Progenitor cell of endocrine pancreas (in vitro differentiated cells): ENCODE measurements at regions not wholly inside any gene's neighbourhood (a gene's known extent, or its start where the extent isn't known, plus 50 kb on each side); places are given as distances from the start of the nearest gene placed in this dataset.

ENCODE experiments used
- DNase-seq: peaks from one replicate; pipeline ENCODE4 v3.0.0; 2021; ENCODE audit warnings: low spot score; ENCODE audit not compliant: unreplicated experiment
- H3K27ac Mint-ChIP-seq: 2 replicates; pipeline ENCODE4 v1.8.0; 2021; ENCODE audit warnings: mild to moderate bottlenecking, moderate library complexity, mixed read lengths
- H3K27me3 Mint-ChIP-seq: 2 replicates; pipeline ENCODE4 v1.8.0; 2021; ENCODE audit warnings: mixed read lengths
- H3K36me3 Mint-ChIP-seq: 2 replicates; pipeline ENCODE4 v1.8.0; 2022; ENCODE audit warnings: mixed read lengths; ENCODE audit not compliant: insufficient read depth
- H3K4me1 Mint-ChIP-seq: 2 replicates; pipeline ENCODE4 v1.8.0; 2021; ENCODE audit warnings: low read depth, mixed read lengths
- H3K4me3 Mint-ChIP-seq: 2 replicates; pipeline ENCODE4 v1.8.0; 2021; ENCODE audit warnings: low read depth, mild to moderate bottlenecking, moderate library complexity, mixed read lengths
- H3K9me3 Mint-ChIP-seq: 2 replicates; pipeline ENCODE4 v1.8.0; 2021; ENCODE audit warnings: low read depth, mixed read lengths
- CTCF ChIP-seq: fragments of 200-600 bp; sonication (generic); IDR thresholded peaks from one replicate; pipeline ENCODE4 v1.5.0; 2021; ENCODE audit warnings: antibody characterized with exemption, mild to moderate bottlenecking; ENCODE audit not compliant: unreplicated experiment

GRCh38 chr20:7665376-7665775 is 274.9 kb downstream of the HAO1 start:
- Mint-ChIP-seq H3K27me3 (peaks cover 2% of the 10 kb centered on the region), H3K9me3 (no peaks in the 10 kb centered on the region), H3K27ac (no peak overlapping the region), H3K4me3 (no peak overlapping the region), H3K4me1 (no peaks in the 10 kb centered on the region), H3K36me3 (no peaks in the 10 kb centered on the region)
- DNase-seq: no peak
- no peak for TF ChIP-seq CTCF

GRCh38 chr20:7667194-7667593 is 273.1 kb downstream of the HAO1 start:
- Mint-ChIP-seq H3K9me3 (no peaks in the 10 kb centered on the region), H3K27ac (no peak overlapping the region), H3K4me1 (no peaks in the 10 kb centered on the region), H3K4me3 (no peak overlapping the region), H3K27me3 (peaks cover 5% of the 10 kb centered on the region), H3K36me3 (no peaks in the 10 kb centered on the region)
- no peak for TF ChIP-seq CTCF
- no peak for DNase-seq

GRCh38 chr20:7672571-7672970 is 267.7 kb downstream of the HAO1 start:
- no peak for TF ChIP-seq CTCF
- H3K9me3 Mint-ChIP-seq: peaks cover 4% of the 10 kb centered on the region
- no peak overlapping the region for H3K27ac Mint-ChIP-seq
- no peaks in the 10 kb centered on the region for H3K36me3 Mint-ChIP-seq
- no peaks in the 10 kb centered on the region for H3K4me1 Mint-ChIP-seq
- no peak for DNase-seq
- H3K27me3 Mint-ChIP-seq: peaks cover 5% of the 10 kb centered on the region
- no peak overlapping the region for H3K4me3 Mint-ChIP-seq

- H3K36me3 Mint-ChIP-seq: no peaks in the 10 kb centered on the region
- TF ChIP-seq CTCF: no peak
- DNase-seq: no peak
- no peaks in the 10 kb centered on the region for H3K4me1 Mint-ChIP-seq
- H3K4me3 Mint-ChIP-seq: no peak overlapping the region
- peaks cover 4% of the 10 kb centered on the region for H3K9me3 Mint-ChIP-seq
- H3K27me3 Mint-ChIP-seq: peaks cover 5% of the 10 kb centered on the region
- no peak overlapping the region for H3K27ac Mint-ChIP-seq
These were observed 266.4 kb downstream of the HAO1 start for GRCh38 chr20:7673841-7674240.

GRCh38 chr20:7682916-7683315 is 257.3 kb downstream of the HAO1 start:
- Mint-ChIP-seq H3K36me3 (no peaks in the 10 kb centered on the region), H3K27me3 (peaks cover 2% of the 10 kb centered on the region), H3K27ac (no peak overlapping the region), H3K4me3 (no peak overlapping the region), H3K9me3 (no peaks in the 10 kb centered on the region), H3K4me1 (no peaks in the 10 kb centered on the region)
- no peak for DNase-seq
- no peak for TF ChIP-seq CTCF
